ENCODE measurements at regions not wholly inside any gene's neighbourhood (a gene's known extent, or its start where the extent isn't known, plus 50 kb on each side); places are given as distances from the start of the nearest gene placed in this dataset.
"Not testable (repeated sequence)": the region's sequence is repeated elsewhere in the genome, so short reads cannot be mapped to it uniquely, and the experiment has no call there.

GRCh38 chr6:112967974-112968373 is 620.8 kb downstream of the RFPL4B start:
- ATAC-seq = peak in 1 of 2 donors; percentile 32
- no peak for TF ChIP-seq CTCF (IDR thresholded peaks at IDR 0.05)
- Histone ChIP-seq H3K4me1 (no peaks in the 10 kb centered on the region), H3K36me3 (no peaks in the 10 kb centered on the region), H3K4me3 (no peak overlapping the region), H3K9me3 (no peaks in the 10 kb centered on the region), H3K27ac (no peak overlapping the region), H3K27me3 (ENCODE audit: low read depth) (no peaks in the 10 kb centered on the region)
- DNase-seq = no peak
- intact Hi-C loops (cut with DNase I) = no loop called here

DNA sequence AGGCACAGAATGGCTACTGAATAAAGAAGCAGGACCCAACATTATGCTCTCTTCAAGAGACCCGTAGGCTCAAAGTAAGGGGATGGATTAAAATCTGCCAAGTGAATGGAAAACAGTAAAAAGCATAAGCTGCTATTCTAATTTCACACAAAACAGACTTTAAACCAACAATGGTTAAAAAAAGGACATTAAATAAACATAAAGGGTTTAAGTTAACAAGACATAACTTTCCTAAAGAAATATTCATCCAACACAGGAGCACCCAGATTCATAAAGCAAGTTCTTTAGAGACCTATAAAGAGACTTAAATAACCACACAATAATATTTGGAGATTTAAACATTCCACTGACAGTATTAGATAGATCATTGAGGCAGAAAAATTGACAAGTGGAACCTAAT is 624.5 kb downstream of the RFPL4B start:
- no peak for TF ChIP-seq CTCF (IDR thresholded peaks at IDR 0.05)
- no peak overlapping the region for H3K27ac ChIP-seq
- DNase-seq (no peak), ATAC-seq (no peak)
- no peaks in the 10 kb centered on the region for H3K9me3 ChIP-seq
- no peak overlapping the region for H3K4me3 ChIP-seq
- intact Hi-C loops (cut with DNase I) = no loop called here
- H3K36me3 ChIP-seq = no peaks in the 10 kb centered on the region
- H3K27me3 ChIP-seq (ENCODE audit: low read depth) = no peaks in the 10 kb centered on the region
- no peaks in the 10 kb centered on the region for H3K4me1 ChIP-seq

DNA sequence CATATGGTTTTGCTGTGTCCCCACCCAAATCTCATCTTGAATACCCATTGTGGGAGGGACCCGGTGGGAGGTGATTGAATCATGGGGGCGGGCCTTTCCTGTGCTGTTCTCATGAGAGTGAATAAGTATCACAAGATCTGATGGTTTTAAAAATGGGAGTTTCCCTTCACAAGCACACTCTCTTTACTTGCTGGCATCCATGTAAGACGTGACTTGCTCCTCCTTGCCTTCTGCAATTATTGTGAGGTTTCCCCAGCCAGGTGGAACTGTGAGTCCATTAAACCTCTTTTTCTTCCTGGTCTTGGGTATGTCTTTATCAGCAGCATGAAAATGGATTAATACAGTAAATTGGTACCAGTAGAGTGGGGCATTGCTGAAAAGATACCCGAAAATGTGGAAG is 627.8 kb downstream of the RFPL4B start:
- H3K36me3 ChIP-seq; H3K27ac ChIP-seq; H3K4me1 ChIP-seq; DNase-seq; intact Hi-C loops (cut with DNase I); H3K9me3 ChIP-seq; ATAC-seq; H3K4me3 ChIP-seq; H3K27me3 ChIP-seq (ENCODE audit: low read depth): not testable (repeated sequence)

- H3K36me3 ChIP-seq; H3K9me3 ChIP-seq; H3K27ac ChIP-seq; H3K4me3 ChIP-seq; H3K27me3 ChIP-seq (ENCODE audit: low read depth); H3K4me1 ChIP-seq; intact Hi-C loops (cut with DNase I); ATAC-seq; DNase-seq: not testable (repeated sequence)
These were observed 629.4 kb downstream of the RFPL4B start for GRCh38 chr6:112976579-112976978.

GRCh38 chr6:112979830-112980229 is 632.7 kb downstream of the RFPL4B start:
- Histone ChIP-seq H3K4me1 (no peaks in the 10 kb centered on the region), H3K27me3 (ENCODE audit: low read depth) (no peaks in the 10 kb centered on the region), H3K27ac (no peak overlapping the region), H3K36me3 (no peaks in the 10 kb centered on the region), H3K9me3 (no peaks in the 10 kb centered on the region), H3K4me3 (no peak overlapping the region)
- ATAC-seq (no peak), DNase-seq (no peak)
- intact Hi-C loops (cut with DNase I) = no loop called here
- no peak for TF ChIP-seq CTCF (IDR thresholded peaks at IDR 0.05)

- ATAC-seq = no peak
- Histone ChIP-seq H3K36me3 (no peaks in the 10 kb centered on the region), H3K27me3 (ENCODE audit: low read depth) (no peaks in the 10 kb centered on the region), H3K27ac (no peak overlapping the region), H3K4me1 (no peaks in the 10 kb centered on the region), H3K4me3 (no peak overlapping the region), H3K9me3 (no peaks in the 10 kb centered on the region)
- intact Hi-C loops (cut with DNase I) = no loop called here
- no peak for DNase-seq
- no peak for TF ChIP-seq CTCF (IDR thresholded peaks at IDR 0.05)
These were observed 633.5 kb downstream of the RFPL4B start for GRCh38 chr6:112980676-112981075.

DNA sequence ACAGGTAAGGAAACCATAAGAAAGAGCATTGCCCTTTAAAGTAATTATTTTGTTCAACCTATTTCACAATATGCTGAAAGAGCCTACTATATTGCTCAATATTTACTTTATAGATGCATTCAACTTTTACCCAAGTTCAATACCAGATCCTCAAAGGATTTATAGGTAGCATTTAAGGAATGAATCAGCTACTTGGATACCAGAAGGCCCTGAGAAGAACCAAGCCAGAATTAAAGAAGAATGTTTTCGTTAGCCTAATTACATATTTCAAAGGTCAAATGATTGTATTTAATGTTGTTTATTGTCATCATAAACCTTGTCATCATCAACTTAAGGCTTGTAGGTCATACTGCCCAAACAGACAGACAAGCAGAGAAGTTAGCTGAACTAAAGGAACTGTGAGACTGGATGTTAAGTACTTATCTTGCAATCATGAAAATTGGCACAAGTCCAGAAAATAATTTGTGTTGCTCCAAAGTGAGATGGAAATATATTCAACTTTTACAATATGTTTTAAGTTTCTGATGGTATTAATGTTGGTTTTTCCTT is 636.7 kb downstream of the RFPL4B start:
- Histone ChIP-seq H3K27ac (no peak overlapping the region), H3K27me3 (ENCODE audit: low read depth) (no peaks in the 10 kb centered on the region), H3K9me3 (no peaks in the 10 kb centered on the region), H3K36me3 (no peaks in the 10 kb centered on the region), H3K4me3 (no peak overlapping the region), H3K4me1 (no peaks in the 10 kb centered on the region)
- DNase-seq (no peak), ATAC-seq (no peak)
- TF ChIP-seq CTCF (IDR thresholded peaks at IDR 0.05) = no peak
- intact Hi-C loops (cut with DNase I) = no loop called here
